ENCODE measurements at regions not wholly inside any gene's neighbourhood (a gene's known extent, or its start where the extent isn't known, plus 50 kb on each side); places are given as distances from the start of the nearest gene placed in this dataset.
"Not testable (repeated sequence)": the region's sequence is repeated elsewhere in the genome, so short reads cannot be mapped to it uniquely, and the experiment has no call there.

DNA sequence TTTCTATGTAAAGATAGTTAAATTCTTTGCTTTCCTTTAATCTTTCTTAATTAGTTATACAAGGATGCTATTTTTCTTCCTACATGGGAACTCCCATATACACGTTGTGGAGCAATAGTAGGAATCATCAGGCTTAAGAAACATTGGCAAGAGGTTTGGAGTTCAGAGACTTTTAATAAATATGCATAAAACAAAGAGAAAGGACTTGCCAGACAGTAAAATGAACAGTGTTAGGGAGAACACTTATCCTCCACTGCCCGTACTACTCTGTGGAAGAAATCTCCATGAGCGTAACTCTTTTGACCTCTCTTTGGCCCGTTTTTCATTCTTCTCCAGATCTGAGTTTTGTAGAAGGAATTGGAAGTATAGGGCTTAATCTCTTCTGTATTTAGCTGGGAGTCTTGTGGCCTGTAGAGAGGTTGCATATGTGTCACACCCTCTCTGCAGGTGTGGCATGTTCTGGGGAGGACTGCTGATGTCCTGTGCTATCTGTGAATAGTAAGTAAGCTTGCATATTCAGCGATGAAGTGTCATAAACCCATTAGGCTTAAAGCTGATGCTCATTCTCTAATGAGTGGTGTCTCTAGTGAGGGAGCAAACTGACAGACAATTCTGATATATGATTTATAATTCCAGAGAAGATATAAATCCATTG is 455.4 kb upstream of the FAR2 start:
- no peak for DNase-seq

GRCh38 chr12:28698553-28698952 is 450.5 kb upstream of the FAR2 start:
- DNase-seq, result no peak

DNA sequence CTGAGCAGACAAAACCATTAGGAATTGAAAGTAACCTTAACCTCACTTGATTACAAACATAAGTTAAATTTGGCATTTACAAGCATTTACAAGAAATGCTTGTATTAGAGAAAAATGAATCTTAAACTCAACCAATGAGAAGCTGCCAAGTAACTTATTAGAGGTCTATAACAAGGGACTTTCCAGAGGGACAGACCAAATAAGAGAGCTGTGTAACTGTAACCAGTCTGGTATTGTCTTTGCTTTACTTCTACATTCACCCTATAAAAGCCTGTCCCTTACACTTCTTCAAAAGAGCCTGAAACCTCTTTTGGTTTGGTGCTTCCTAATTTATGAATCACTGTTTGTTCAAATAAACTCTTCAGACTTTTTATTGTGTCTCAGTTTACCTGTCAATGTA is 450.0 kb upstream of the FAR2 start:
- DNase-seq, result no peak

DNA sequence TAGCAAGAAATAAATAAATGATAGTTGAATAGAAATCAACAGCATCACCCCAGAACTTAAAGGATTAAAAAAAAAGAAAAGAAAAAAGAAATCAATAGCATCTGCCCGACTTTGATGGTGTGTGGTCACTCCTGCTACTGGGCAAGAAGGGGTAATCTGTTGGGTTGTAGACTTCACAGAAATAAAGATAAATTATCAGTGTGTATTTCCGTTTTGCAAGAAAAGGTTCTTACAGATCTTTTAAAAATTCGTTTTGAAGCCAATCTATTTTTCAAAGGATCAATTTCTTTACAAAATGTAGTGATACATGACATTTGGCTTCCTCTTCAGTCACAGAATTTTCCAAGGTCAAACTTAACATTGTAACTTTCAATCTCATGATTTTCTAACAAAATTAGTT is 448.9 kb upstream of the FAR2 start:
- DNase-seq, result no peak

- no peak for DNase-seq
Observed at GRCh38 chr12:28704477-28705169, 444.5 kb upstream of the FAR2 start.

GRCh38 chr12:28708918-28709371 is 440.1 kb upstream of the FAR2 start:
- no peak for DNase-seq

GRCh38 chr12:28709986-28710685 is 438.9 kb upstream of the FAR2 start:
- DNase-seq, result no peak

- no peak for DNase-seq
Observed at GRCh38 chr12:28710882-28711281, 438.2 kb upstream of the FAR2 start.

GRCh38 chr12:28711421-28711820 is 437.7 kb upstream of the FAR2 start:
- no peak for DNase-seq

DNA sequence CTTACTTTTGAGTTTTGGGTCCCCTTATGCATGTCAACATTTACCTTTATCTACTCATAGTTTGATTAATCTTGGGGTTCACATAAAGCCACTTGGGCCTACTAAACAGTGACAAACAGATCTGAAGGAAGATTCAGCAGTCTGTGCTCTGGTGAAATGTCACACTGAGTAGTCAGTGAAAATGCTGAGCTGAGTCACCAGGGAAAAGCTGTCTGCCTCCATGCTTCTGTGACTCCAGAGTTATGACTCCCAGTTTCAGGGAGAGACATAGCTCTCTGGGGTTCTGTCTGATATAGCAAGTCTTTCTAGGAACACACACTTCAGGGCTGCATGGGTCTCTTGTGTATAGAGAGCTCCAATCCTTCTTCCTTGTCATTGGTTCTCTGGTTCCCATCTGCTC is 406.3 kb upstream of the FAR2 start:
- DNase-seq, result no peak

GRCh38 chr12:28746734-28747325 is 402.2 kb upstream of the FAR2 start:
- DNase-seq, result no peak

- DNase-seq, result no peak
Observed at GRCh38 chr12:28750946-28751685, 398.0 kb upstream of the FAR2 start.

- DNase-seq, result no peak
Observed at GRCh38 chr12:28755027-28755426, 394.1 kb upstream of the FAR2 start.

DNA sequence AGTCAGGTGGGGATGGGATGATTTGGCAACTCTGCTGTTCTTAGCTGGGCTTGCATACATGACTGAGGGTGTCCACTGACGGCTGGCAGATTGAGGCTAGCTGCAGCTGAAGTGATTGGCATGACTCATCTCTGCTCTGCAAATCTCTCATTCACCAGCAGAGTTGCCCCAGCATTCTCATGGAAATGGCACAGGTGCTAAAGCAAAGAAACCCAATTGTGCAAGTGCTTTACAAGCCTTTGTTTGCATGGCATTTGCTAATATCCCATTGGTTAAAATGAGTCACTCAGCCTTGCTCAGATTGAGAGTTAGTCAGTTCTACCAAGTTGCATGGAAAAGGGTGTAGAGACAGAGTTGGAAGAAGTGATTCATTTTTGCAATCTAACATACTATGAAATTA is 389.7 kb upstream of the FAR2 start:
- DNase-seq, result no peak

DNA sequence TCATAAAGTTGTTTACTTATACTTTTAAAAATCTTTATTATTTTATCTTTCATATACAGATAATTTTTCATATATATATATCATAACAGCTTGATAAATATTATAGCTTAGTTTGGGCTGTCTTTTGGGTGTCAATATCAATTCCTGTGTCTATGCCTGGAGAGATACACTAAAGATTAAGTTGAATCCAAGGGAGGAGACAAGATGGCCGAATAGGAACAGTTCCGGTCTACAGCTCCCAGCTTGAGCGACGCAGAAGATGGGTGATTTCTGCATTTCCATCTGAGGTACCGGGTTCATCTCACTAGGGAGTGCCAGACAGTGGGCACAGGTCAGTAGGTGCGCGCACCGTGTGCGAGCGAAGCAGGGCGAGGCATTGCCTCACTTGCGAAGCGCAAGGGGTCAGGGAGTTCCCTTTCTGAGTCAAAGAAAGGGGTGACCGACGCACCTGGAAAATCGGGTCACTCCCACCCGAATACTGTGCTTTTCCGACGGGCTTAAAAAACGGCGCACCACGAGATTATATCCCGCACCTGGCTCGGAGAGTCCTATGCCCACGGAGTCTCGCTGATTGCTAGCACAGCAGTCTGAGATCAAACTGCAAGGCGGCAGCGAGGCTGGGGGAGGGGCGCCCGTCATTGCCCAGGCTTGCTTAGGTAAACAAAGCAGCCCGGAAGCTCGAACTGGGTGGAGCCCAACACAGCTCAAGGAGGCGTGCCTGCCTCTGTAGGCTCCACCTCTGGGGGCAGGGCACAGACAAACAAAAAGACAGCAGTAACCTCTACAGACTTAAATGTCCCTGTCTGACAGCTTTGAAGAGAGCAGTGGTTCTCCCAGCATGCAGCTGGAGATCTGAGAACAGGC is 388.8 kb upstream of the FAR2 start:
- not testable (repeated sequence) for DNase-seq

DNA sequence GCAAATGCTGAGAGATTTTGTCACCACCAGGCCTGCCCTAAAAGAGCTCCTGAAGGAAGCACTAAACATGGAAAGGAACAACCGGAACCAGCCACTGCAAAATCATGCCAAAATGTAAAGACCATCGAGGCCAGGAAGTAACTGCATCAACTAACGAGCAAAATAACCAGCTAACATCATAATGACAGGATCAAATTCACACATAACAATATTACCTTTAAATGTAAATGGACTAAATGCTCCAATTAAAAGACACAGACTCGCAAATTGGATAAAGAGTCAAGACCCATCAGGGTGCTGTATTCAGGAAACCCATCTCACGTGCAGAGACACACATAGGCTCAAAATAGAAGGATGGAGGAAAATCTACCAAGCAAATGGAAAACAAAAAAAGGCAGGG is 387.2 kb upstream of the FAR2 start:
- DNase-seq, result not testable (repeated sequence)

DNA sequence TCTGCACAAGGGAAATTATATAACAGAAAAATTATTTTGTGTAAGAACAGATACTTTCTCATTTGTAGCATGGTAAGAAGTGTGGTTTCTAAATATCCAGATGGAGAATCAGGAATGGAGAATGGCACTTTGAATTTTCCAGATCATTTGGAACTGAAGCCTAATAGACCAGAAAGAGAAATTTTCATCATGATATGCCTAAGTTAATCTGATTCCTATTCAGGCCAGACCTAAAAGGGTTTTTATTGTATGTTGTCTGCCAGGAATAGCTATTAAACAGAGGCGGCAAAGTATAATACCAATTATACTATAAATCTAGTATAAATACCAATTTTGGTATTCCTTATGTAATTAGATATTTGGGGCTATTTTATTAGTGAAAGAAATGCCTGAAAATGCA is 382.7 kb upstream of the FAR2 start:
- DNase-seq, result no peak

DNA sequence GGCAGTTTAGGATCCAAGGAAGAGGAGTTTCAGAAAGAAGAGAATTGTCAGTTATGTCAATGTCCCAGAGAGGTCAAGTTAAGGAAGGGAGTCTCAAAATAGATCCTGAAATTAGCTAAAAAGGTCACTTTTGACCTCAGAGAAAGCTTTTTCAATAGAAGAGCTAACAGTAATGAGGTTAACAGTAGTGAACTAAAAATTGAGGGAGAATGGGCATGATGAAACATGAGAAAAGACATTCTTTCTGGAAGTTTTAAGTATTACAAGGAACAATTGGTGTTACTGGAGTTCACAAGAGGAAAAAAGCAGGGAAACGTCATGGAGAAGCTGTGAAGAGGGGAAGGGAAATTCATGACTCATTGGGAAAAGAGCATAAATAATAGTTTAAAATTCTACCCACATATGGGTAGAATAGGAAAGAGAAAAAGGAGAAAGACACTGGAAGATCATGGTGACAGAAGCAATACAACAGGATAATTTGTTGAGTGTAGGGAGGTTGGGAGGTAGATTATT is 381.2 kb upstream of the FAR2 start:
- DNase-seq, result no peak

DNA sequence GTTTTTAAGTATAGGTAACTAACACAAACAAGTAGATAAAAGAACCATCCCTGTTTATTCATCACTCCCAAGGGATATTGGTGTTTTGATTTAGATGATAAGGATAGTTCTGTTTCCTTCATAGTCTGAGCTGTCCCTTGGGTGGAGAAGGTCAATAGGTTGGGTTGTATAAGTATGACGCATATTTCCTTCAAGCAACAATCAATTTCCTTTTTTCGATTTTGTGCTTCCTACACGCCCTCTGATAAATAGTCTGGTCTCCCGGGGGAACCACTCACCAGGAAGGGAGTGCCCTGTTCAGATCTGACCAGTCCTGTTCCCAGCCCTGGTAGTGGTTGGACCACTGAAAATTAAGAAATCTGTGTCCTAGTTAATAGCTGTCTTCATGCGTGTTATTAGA is 378.8 kb upstream of the FAR2 start:
- no peak for DNase-seq

- DNase-seq, result no peak
Observed at GRCh38 chr12:28771968-28772367, 377.1 kb upstream of the FAR2 start.

DNA sequence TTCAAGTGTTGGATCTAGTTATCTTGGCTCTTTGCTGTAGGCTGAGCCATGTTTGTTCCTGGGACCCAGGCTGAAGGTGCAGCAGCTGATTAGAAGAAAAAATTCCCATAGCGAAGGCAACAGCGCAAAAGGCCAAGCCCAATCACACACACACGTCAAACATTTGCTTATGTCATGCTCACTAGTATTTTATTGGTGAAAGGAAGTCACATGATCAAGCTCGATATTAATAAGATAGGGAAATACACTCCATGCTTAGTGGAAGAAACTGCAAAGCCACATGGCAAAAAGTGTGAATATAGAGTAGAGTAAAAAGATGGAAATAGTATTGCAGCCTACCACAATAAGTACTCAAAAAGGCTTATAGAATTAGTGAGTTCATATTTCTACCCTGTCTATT is 373.5 kb upstream of the FAR2 start:
- DNase-seq, result no peak

GRCh38 chr12:28776220-28776619 is 372.9 kb upstream of the FAR2 start:
- no peak for DNase-seq

Measured in stimulated activated CD4-positive, alpha-beta T cell treated with anti-CD3 and anti-CD28 coated beads, Interleukin-4, amount 100 ng/mL, for 24 hours (primary cell).